Forelimb muscle (tissue), 1 donor: ENCODE measurements at regions not wholly inside any gene's neighbourhood (a gene's known extent, or its start where the extent isn't known, plus 50 kb on each side); places are given as distances from the start of the nearest gene placed in this dataset.
"Not testable (repeated sequence)": the region's sequence is repeated elsewhere in the genome, so short reads cannot be mapped to it uniquely, and the experiment has no call there.

Source experiments
- DNase-seq: peaks from one replicate; pipeline ENCODE4 v3.0.0-alpha.2; 2013; ENCODE audit warnings: low read depth

- DNase-seq: no peak
Observed at GRCh38 chr12:58720421-58720820, 199.9 kb downstream of the LRIG3 start.

GRCh38 chr12:58725400-58726105 lies 194.8 kb downstream of the LRIG3 start:
- DNase-seq: no peak

- DNase-seq: no peak
Observed at GRCh38 chr12:58727521-58727920, 192.8 kb downstream of the LRIG3 start.

- no peak for DNase-seq
Observed at GRCh38 chr12:58728397-58728796, 191.9 kb downstream of the LRIG3 start.

- no peak for DNase-seq
Observed at GRCh38 chr12:58731096-58731495, 189.2 kb downstream of the LRIG3 start.

GRCh38 chr12:58732894-58733293 lies 187.4 kb downstream of the LRIG3 start:
- no peak for DNase-seq

GRCh38 chr12:58741226-58741625 lies 179.1 kb downstream of the LRIG3 start:
- DNase-seq: no peak

GRCh38 chr12:58745348-58746125 lies 174.8 kb downstream of the LRIG3 start:
- DNase-seq: no peak

- DNase-seq: no peak
Observed at GRCh38 chr12:58747533-58747932, 172.8 kb downstream of the LRIG3 start.

- no peak for DNase-seq
Observed at GRCh38 chr12:58750484-58750883, 169.8 kb downstream of the LRIG3 start.

- no peak for DNase-seq
Observed at GRCh38 chr12:58757422-58757821, 162.9 kb downstream of the LRIG3 start.

- not testable (repeated sequence) for DNase-seq
Observed at GRCh38 chr12:58759745-58760144, 160.6 kb downstream of the LRIG3 start.

- no peak for DNase-seq
Observed at GRCh38 chr12:58761308-58761707, 159.0 kb downstream of the LRIG3 start.

- DNase-seq: no peak
Observed at GRCh38 chr12:58764100-58764953, 156.0 kb downstream of the LRIG3 start.

GRCh38 chr12:58765076-58765475 lies 155.2 kb downstream of the LRIG3 start:
- DNase-seq: no peak

- DNase-seq: no peak
Observed at GRCh38 chr12:58765653-58766512, 154.4 kb downstream of the LRIG3 start.

- DNase-seq: no peak
Observed at GRCh38 chr12:58766513-58766870, 153.8 kb downstream of the LRIG3 start.

- DNase-seq: no peak
Observed at GRCh38 chr12:58767496-58767895, 152.8 kb downstream of the LRIG3 start.

- DNase-seq: no peak
Observed at GRCh38 chr12:58773986-58774385, 146.3 kb downstream of the LRIG3 start.

- DNase-seq: no peak
Observed at GRCh38 chr12:58774731-58775130, 145.6 kb downstream of the LRIG3 start.

GRCh38 chr12:58775396-58775795 lies 144.9 kb downstream of the LRIG3 start:
- no peak for DNase-seq
